ENCODE measurements at regions not wholly inside any gene's neighbourhood (a gene's known extent, or its start where the extent isn't known, plus 50 kb on each side); places are given as distances from the start of the nearest gene placed in this dataset.
"Not testable (repeated sequence)": the region's sequence is repeated elsewhere in the genome, so short reads cannot be mapped to it uniquely, and the experiment has no call there.

DNA sequence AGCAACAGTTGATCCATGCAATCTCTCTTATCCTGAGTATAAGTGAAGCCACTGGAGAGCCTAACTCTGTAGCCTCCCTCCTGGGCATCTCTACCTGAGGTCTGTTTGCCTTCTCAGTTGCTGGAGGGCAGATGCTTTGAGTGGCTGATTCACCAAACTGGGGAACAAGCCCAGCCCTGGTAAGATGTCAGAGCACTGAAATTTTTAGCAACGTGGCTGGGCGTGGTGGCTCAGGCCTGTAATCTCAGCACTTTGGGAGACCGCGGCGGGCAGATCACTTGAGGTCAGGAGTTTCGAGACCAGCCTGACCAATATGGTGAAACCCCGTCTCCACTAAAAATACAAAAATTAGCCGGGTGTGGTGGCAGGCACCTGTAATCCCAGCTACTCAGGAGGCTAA lies 812.0 kb upstream of the EEF2KMT start:
- dilution Hi-C loops (cut with HindIII; ENCODE audit: low sequenced_read_pairs, unreplicated experiment); H4K91ac ChIP-seq (ENCODE audit: insufficient read depth, low read depth, low read length); H4K20me1 ChIP-seq (ENCODE audit: insufficient read depth, low read length); H3K4ac ChIP-seq (ENCODE audit: low read depth, low read length); CTCF ChIA-PET; H3K4me3 ChIP-seq (ENCODE audit: insufficient read depth, low read depth, low read length); H3K36me3 ChIP-seq (ENCODE audit: control insufficient read depth, insufficient read depth, low read length); H3K4me1 ChIP-seq (ENCODE audit: control insufficient read depth, insufficient read depth, low read length); H2BK20ac ChIP-seq (ENCODE audit: low read depth, low read length); H4K8ac ChIP-seq (ENCODE audit: low read depth in 2 of 2, low read length in 2 of 2); H2AK5ac ChIP-seq (ENCODE audit: low read depth, low read length); DNase-seq; H2AK9ac ChIP-seq (replicated peaks; ENCODE audit: low read depth, low read length, poor library complexity); H4K5ac ChIP-seq (ENCODE audit: low read depth, low read length); ATAC-seq (ENCODE audit: low read depth); intact Hi-C loops (cut with micrococcal nuclease); H3K9ac ChIP-seq (ENCODE audit: low read depth, low read length); H3K27ac ChIP-seq (ENCODE audit: insufficient read depth, low read length); H2BK120ac ChIP-seq (ENCODE audit: low read depth, low read length); H3K27me3 ChIP-seq (ENCODE audit: control insufficient read depth, insufficient read depth, low read length); H3K14ac ChIP-seq (replicated peaks; ENCODE audit: low read depth, low read length); H3K9me1 ChIP-seq (ENCODE audit: insufficient read depth, low read length); H3K18ac ChIP-seq (ENCODE audit: low read depth, low read length); H3K4me2 ChIP-seq (ENCODE audit: low read depth, low read length); POLR2A ChIA-PET (ENCODE audit: unreplicated experiment); H3K23ac ChIP-seq (ENCODE audit: low read depth, low read length); H2BK15ac ChIP-seq (ENCODE audit: low read depth, low read length); in situ Hi-C loops (cut with MboI; ENCODE audit: low sequenced_read_pairs); H2BK5ac ChIP-seq (ENCODE audit: low read depth, low read length, poor library complexity, severe bottlenecking); H3K56ac ChIP-seq (ENCODE audit: extremely low read depth, insufficient read depth, low read length); BruUV-seq (replicated peaks); H2AFZ ChIP-seq (replicated peaks; ENCODE audit: low read length, poor library complexity); H3K79me1 ChIP-seq (ENCODE audit: low read depth in 1 of 2, low read length in 2 of 2): not testable (repeated sequence)
- no CpG with 5 or more reads among the region's 8 CpGs for WGBS, 2 experiments (ENCODE audit: extremely low coverage in 2 of 2, insufficient read length in 1 of 2)
- peaks cover 20% of the 10 kb centered on the region for H3K9me3 ChIP-seq (ENCODE audit: control insufficient read depth, insufficient read depth, low read length)
